ENCODE measurements at regions not wholly inside any gene's neighbourhood (a gene's known extent, or its start where the extent isn't known, plus 50 kb on each side); places are given as distances from the start of the nearest gene placed in this dataset.

- Histone ChIP-seq H3K4me1 (replicated peaks; ENCODE audit: insufficient read depth) (no peaks in the 10 kb centered on the region), H3F3A (ENCODE audit: insufficient read depth, low read depth) (no peaks in the 10 kb centered on the region), H3K9me3 (ENCODE audit: insufficient read depth, low read depth) (no peaks in the 10 kb centered on the region), H3K4me3 (no peak overlapping the region), H3K79me2 (ENCODE audit: low read depth) (no peaks in the 10 kb centered on the region), H4K20me1 (ENCODE audit: insufficient read depth) (no peaks in the 10 kb centered on the region), H2AFZ (no peak overlapping the region), H3K9me2 (ENCODE audit: insufficient read depth) (no peaks in the 10 kb centered on the region), H3K36me3 (ENCODE audit: low read depth) (no peaks in the 10 kb centered on the region), H3K27ac (no peak overlapping the region), H3K27me3 (ENCODE audit: insufficient read depth, low read depth) (no peaks in the 10 kb centered on the region), H3K4me2 (no peak overlapping the region)
- CTCF ChIA-PET, result no interaction called here
- intact Hi-C loops (cut with micrococcal nuclease; ENCODE audit: unreplicated experiment), result no loop called here
- no TSS peak for BruUV-seq (replicated peaks)
- no peak for DNase-seq
- POLR2A ChIA-PET (ENCODE audit: unreplicated experiment), result no interaction called here
- TF ChIP-seq, protein P1, sequence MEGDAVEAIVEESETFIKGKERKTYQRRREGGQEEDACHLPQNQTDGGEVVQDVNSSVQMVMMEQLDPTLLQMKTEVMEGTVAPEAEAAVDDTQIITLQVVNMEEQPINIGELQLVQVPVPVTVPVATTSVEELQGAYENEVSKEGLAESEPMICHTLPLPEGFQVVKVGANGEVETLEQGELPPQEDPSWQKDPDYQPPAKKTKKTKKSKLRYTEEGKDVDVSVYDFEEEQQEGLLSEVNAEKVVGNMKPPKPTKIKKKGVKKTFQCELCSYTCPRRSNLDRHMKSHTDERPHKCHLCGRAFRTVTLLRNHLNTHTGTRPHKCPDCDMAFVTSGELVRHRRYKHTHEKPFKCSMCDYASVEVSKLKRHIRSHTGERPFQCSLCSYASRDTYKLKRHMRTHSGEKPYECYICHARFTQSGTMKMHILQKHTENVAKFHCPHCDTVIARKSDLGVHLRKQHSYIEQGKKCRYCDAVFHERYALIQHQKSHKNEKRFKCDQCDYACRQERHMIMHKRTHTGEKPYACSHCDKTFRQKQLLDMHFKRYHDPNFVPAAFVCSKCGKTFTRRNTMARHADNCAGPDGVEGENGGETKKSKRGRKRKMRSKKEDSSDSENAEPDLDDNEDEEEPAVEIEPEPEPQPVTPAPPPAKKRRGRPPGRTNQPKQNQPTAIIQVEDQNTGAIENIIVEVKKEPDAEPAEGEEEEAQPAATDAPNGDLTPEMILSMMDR (conservative IDR thresholded peaks at IDR 0.05), result no peak
- TF ChIP-seq EZH2 (IDR thresholded peaks at IDR 0.05; ENCODE audit: low read depth), result no peak
These were observed 795.0 kb downstream of the MAFB start for GRCh38 chr20:39894067-39894466.

GRCh38 chr20:39893003-39893685 is 795.9 kb downstream of the MAFB start:
- DNase-seq, result no peak
- H3K9me3 ChIP-seq (ENCODE audit: insufficient read depth, low read depth), result no peaks in the 10 kb centered on the region
- CTCF ChIA-PET, result no interaction called here
- no peaks in the 10 kb centered on the region for H3K4me1 ChIP-seq (replicated peaks; ENCODE audit: insufficient read depth)
- H3K9me2 ChIP-seq (ENCODE audit: insufficient read depth), result no peaks in the 10 kb centered on the region
- H3K36me3 ChIP-seq (ENCODE audit: low read depth), result no peaks in the 10 kb centered on the region
- intact Hi-C loops (cut with micrococcal nuclease; ENCODE audit: unreplicated experiment), result no loop called here
- no peak overlapping the region for H3K4me2 ChIP-seq
- no peaks in the 10 kb centered on the region for H4K20me1 ChIP-seq (ENCODE audit: insufficient read depth)
- POLR2A ChIA-PET (ENCODE audit: unreplicated experiment), result no interaction called here
- no TSS peak for BruUV-seq (replicated peaks)
- no peak overlapping the region for H3K27ac ChIP-seq
- H3K4me3 ChIP-seq, result no peak overlapping the region
- H2AFZ ChIP-seq, result no peak overlapping the region
- H3K79me2 ChIP-seq (ENCODE audit: low read depth), result no peaks in the 10 kb centered on the region
- TF ChIP-seq, protein P1 (conservative IDR thresholded peaks at IDR 0.05), result no peak
- TF ChIP-seq EZH2 (IDR thresholded peaks at IDR 0.05; ENCODE audit: low read depth), result no peak
- H3F3A ChIP-seq (ENCODE audit: insufficient read depth, low read depth), result no peaks in the 10 kb centered on the region
- no peaks in the 10 kb centered on the region for H3K27me3 ChIP-seq (ENCODE audit: insufficient read depth, low read depth)

GRCh38 chr20:39890697-39891096 is 798.3 kb downstream of the MAFB start:
- Histone ChIP-seq H2AFZ (no peak overlapping the region), H3K4me1 (replicated peaks; ENCODE audit: insufficient read depth) (no peaks in the 10 kb centered on the region), H4K20me1 (ENCODE audit: insufficient read depth) (no peaks in the 10 kb centered on the region), H3K27me3 (ENCODE audit: insufficient read depth, low read depth) (no peaks in the 10 kb centered on the region), H3K4me3 (no peak overlapping the region), H3K79me2 (ENCODE audit: low read depth) (no peaks in the 10 kb centered on the region), H3K9me2 (ENCODE audit: insufficient read depth) (no peaks in the 10 kb centered on the region), H3K4me2 (no peak overlapping the region), H3K27ac (no peak overlapping the region), H3K36me3 (ENCODE audit: low read depth) (no peaks in the 10 kb centered on the region), H3K9me3 (ENCODE audit: insufficient read depth, low read depth) (no peaks in the 10 kb centered on the region), H3F3A (ENCODE audit: insufficient read depth, low read depth) (no peaks in the 10 kb centered on the region)
- ChIA-PET POLR2A (ENCODE audit: unreplicated experiment) (no interaction called here), CTCF (no interaction called here)
- TF ChIP-seq, protein P1 (conservative IDR thresholded peaks at IDR 0.05), result no peak
- no peak for TF ChIP-seq EZH2 (IDR thresholded peaks at IDR 0.05; ENCODE audit: low read depth)
- DNase-seq, result no peak
- intact Hi-C loops (cut with micrococcal nuclease; ENCODE audit: unreplicated experiment), result no loop called here
- no TSS peak for BruUV-seq (replicated peaks)
